Myocyte (in vitro differentiated cells): ENCODE measurements at regions not wholly inside any gene's neighbourhood (a gene's known extent, or its start where the extent isn't known, plus 50 kb on each side); places are given as distances from the start of the nearest gene placed in this dataset.
"Not testable (repeated sequence)": the region's sequence is repeated elsewhere in the genome, so short reads cannot be mapped to it uniquely, and the experiment has no call there.

Experiments
- DNase-seq: peaks from one replicate; pipeline ENCODE4 v3.0.0-alpha.2; 2012; ENCODE audit warnings: low read depth

GRCh38 chr13:81609335-81609734 is 1268.4 kb upstream of the SPRY2 start:
- peak; percentile 27 for DNase-seq

- DNase-seq: no peak
Measured at GRCh38 chr13:81606074-81606473, 1265.1 kb upstream of the SPRY2 start.

GRCh38 chr13:81602241-81602640 is 1261.3 kb upstream of the SPRY2 start:
- DNase-seq: no peak

GRCh38 chr13:81597101-81597500 is 1256.2 kb upstream of the SPRY2 start:
- DNase-seq: no peak

- DNase-seq: no peak
Measured at GRCh38 chr13:81596224-81596753, 1255.4 kb upstream of the SPRY2 start.

GRCh38 chr13:81591528-81592220 is 1250.7 kb upstream of the SPRY2 start:
- DNase-seq: no peak

GRCh38 chr13:81582381-81582780 is 1241.5 kb upstream of the SPRY2 start:
- no peak for DNase-seq

GRCh38 chr13:81577601-81578195 is 1236.8 kb upstream of the SPRY2 start:
- DNase-seq: peak; percentile 1

GRCh38 chr13:81568824-81569223 is 1227.9 kb upstream of the SPRY2 start:
- DNase-seq: no peak

GRCh38 chr13:81565849-81566248 is 1224.9 kb upstream of the SPRY2 start:
- no peak for DNase-seq

GRCh38 chr13:81563091-81563490 is 1222.2 kb upstream of the SPRY2 start:
- no peak for DNase-seq

- no peak for DNase-seq
Measured at GRCh38 chr13:81562598-81562997, 1221.7 kb upstream of the SPRY2 start.

GRCh38 chr13:81551036-81551435 is 1210.1 kb upstream of the SPRY2 start:
- no peak for DNase-seq

- DNase-seq: not testable (repeated sequence)
Measured at GRCh38 chr13:81546294-81546693, 1205.4 kb upstream of the SPRY2 start.

GRCh38 chr13:81540777-81541176 is 1199.9 kb upstream of the SPRY2 start:
- no peak for DNase-seq

GRCh38 chr13:81539643-81540150 is 1198.8 kb upstream of the SPRY2 start:
- no peak for DNase-seq

- no peak for DNase-seq
Measured at GRCh38 chr13:81498969-81499368, 1158.0 kb upstream of the SPRY2 start.

- no peak for DNase-seq
Measured at GRCh38 chr13:81493144-81493543, 1152.2 kb upstream of the SPRY2 start.

- DNase-seq: no peak
Measured at GRCh38 chr13:81492449-81492848, 1151.5 kb upstream of the SPRY2 start.

GRCh38 chr13:81488021-81488420 is 1147.1 kb upstream of the SPRY2 start:
- no peak for DNase-seq

GRCh38 chr13:81487151-81487550 is 1146.2 kb upstream of the SPRY2 start:
- no peak for DNase-seq

GRCh38 chr13:81480634-81481033 is 1139.7 kb upstream of the SPRY2 start:
- no peak for DNase-seq
